Esophagus squamous epithelium (tissue), 5 donors: ENCODE measurements at regions not wholly inside any gene's neighbourhood (a gene's known extent, or its start where the extent isn't known, plus 50 kb on each side); places are given as distances from the start of the nearest gene placed in this dataset.

Source experiments
- DNase-seq: peaks from one replicate; lab custom pipeline; 2025; lab: John Stamatoyannopoulos, UW
- H3K27ac ChIP-seq, 4 donors: fragments of 200-600 bp; sonication (generic); one replicate each; pipeline ENCODE4 v1.5.1; 2016 to 2019; ENCODE audit warnings: mild to moderate bottlenecking in 1 of 4
- H3K27me3 ChIP-seq, 4 donors: fragments of 200-600 bp; sonication (generic); 1 replicate in 3 of 4; 2 replicates in 1 of 4; pipeline versions ENCODE4 v1.5.1 to v1.6.0; 2017 to 2021; ENCODE audit warnings: antibody characterized with exemption in 1 of 4
- H3K36me3 ChIP-seq, 3 donors: fragments of 200-600 bp; sonication (generic); one replicate each; pipeline ENCODE4 v1.5.1; 2016 to 2019
- H3K4me1 ChIP-seq, 3 donors: fragments of 200-600 bp; sonication (generic); one replicate each; pipeline ENCODE4 v1.5.1; 2017 to 2019
- H3K4me3 ChIP-seq, 4 donors: fragments of 200-600 bp; sonication (generic); 1 replicate in 3 of 4; 2 replicates in 1 of 4; pipeline ENCODE4 v1.5.1; 2016 to 2019; ENCODE audit warnings: mild to moderate bottlenecking in 2 of 4, moderate library complexity in 1 of 4
- H3K9me3 ChIP-seq, 3 donors: fragments of 200-600 bp; sonication (generic); one replicate each; pipeline ENCODE4 v1.5.1; 2016 to 2019
- POLR2A ChIP-seq, 4 donors: fragments of 450-650 bp; IDR thresholded peaks; one replicate each; pipeline ENCODE4 v1.6.1; 2017; ENCODE audit warnings: antibody characterized with exemption in 4 of 4, mild to moderate bottlenecking in 4 of 4, moderate library complexity in 3 of 4
- WGBS, 2 donors: methylation state at CpG; one replicate each; pipeline ENCODE4 v1.1.5; 2018; 5-methylcytosine and 5-hydroxymethylcytosine counted together
- intact Hi-C: fragments of 100-400 bp; cut with DNase I; formaldehyde crosslinking; loops from one replicate; pipeline ENCODE4 v1.15.0; 2022
- TF ChIP-seq, protein P1 (sequence below), 6 experiments: fragments of 450-650 bp in 4 of 6; fragments of 200-600 bp in 2 of 6; sonication (generic) in 2 of 6; IDR thresholded peaks; one replicate each; pipeline ENCODE4 v1.5.1; 2016 to 2019; ENCODE audit warnings: antibody characterized with exemption in 6 of 6, mild to moderate bottlenecking in 4 of 6, moderate library complexity in 4 of 6
- donor health status: DM: yes; HTN: yes; CAD: no.

DNA sequence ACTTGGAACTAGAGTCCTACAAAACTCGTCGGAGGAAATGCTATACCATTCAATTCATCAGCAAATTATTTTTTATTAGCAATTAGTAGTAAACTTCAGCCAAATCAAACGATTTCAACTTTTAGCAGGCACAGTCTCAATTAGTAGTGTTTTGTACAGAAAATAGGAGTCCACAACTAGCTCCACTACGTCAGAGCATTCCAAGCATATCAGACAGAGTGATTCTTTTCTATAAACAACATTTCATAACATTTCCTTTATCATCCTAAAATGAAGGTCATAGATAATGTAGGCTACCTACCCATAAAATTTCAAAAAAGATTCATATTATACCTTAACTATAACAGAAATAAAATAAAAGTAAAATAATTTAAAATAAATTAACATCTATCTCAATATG, 169.9 kb downstream of the KIF18A start:
- H3K36me3 ChIP-seq, result no peaks in the 10 kb centered on the region
- TF ChIP-seq, protein P1, sequence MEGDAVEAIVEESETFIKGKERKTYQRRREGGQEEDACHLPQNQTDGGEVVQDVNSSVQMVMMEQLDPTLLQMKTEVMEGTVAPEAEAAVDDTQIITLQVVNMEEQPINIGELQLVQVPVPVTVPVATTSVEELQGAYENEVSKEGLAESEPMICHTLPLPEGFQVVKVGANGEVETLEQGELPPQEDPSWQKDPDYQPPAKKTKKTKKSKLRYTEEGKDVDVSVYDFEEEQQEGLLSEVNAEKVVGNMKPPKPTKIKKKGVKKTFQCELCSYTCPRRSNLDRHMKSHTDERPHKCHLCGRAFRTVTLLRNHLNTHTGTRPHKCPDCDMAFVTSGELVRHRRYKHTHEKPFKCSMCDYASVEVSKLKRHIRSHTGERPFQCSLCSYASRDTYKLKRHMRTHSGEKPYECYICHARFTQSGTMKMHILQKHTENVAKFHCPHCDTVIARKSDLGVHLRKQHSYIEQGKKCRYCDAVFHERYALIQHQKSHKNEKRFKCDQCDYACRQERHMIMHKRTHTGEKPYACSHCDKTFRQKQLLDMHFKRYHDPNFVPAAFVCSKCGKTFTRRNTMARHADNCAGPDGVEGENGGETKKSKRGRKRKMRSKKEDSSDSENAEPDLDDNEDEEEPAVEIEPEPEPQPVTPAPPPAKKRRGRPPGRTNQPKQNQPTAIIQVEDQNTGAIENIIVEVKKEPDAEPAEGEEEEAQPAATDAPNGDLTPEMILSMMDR (IDR thresholded peaks at IDR 0.05), result no peak
- TF ChIP-seq POLR2A (IDR thresholded peaks at IDR 0.05), result no peak
- intact Hi-C loops, result no loop called here
- no peak for DNase-seq
- 83 to 85% methylated on average over 4 of the region's 4 CpGs for WGBS, 2 donors
- H3K27me3 ChIP-seq, result no peaks in the 10 kb centered on the region
- no peaks in the 10 kb centered on the region for H3K4me1 ChIP-seq
- H3K4me3 ChIP-seq, result no peak overlapping the region
- no peak overlapping the region for H3K27ac ChIP-seq
- peaks cover 0 to 9% (median 0%) of the 10 kb centered on the region in 3 donors for H3K9me3 ChIP-seq

DNA sequence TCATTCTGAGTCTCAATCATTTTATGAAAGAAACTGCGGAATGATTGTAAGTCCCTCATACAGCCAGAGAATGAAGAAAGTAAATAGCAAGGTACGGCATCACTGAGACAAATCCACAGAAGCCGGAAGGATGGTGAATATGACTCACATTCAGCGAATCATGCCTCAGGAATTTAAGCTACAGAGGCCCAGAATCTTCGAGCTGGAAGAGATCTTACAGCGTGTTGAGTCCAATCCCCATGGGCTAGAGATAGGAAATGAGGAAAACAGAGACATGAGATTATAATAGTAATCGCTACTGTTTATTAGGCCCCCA, 173.2 kb downstream of the KIF18A start:
- intact Hi-C loops, result no loop called here
- no peaks in the 10 kb centered on the region for H3K27me3 ChIP-seq
- 29 to 42% methylated on average over 7 of the region's 7 CpGs for WGBS, 2 donors

DNA sequence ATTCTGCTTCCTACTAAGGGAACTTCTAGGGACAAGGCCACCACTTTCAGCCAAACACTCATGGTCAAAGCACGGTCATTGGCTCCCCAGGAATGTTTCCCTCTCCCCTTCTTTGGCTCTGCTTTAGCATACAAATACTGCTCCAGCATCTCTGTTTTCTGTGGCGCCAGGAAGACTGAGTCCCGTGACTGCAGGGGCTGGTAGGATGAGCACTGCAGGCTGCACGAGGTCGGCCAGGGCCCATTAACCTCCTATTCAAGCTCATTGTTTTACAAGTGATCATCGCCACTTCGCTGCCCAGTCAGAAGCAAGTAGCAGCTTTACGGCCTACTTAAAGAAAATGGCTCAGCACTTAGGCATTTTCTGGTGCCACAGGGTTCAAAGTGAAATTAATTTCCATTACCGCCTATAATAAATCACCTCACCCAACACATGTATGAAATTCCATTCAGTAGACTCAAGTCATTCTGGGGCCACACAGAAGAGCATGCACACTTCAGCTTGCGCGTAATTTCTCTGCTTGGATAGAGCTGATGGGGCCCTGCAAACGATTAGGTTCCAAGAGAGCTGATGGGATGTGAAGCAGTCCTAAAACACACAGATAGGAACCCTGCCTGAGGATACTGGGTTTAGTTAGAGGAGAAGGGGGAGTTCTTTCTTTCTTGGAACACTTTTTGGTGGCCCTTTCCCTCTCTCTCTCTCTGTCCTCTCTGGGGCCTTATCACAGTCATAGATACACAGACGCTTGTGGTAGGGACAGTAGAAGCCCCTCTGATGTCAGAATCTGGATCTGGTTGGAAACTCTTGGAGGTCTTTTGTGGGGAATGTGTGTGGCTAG, 173.7 kb downstream of the KIF18A start:
- WGBS, 2 donors, result 72% methylated on average over 6 to 13 of the region's 13 CpGs
- no peaks in the 10 kb centered on the region for H3K27me3 ChIP-seq
- DNase-seq, result no peak
- intact Hi-C loops, result no loop called here
- H3K4me1 ChIP-seq, result no peaks in the 10 kb centered on the region
- no peak for TF ChIP-seq POLR2A (IDR thresholded peaks at IDR 0.05)
- TF ChIP-seq, protein P1 (IDR thresholded peaks at IDR 0.05), result no peak
- H3K9me3 ChIP-seq, result peaks cover 0 to 4% (median 0%) of the 10 kb centered on the region in 3 donors
- no peak overlapping the region for H3K4me3 ChIP-seq
- H3K36me3 ChIP-seq, result no peaks in the 10 kb centered on the region
- no peak overlapping the region for H3K27ac ChIP-seq

More for the DNA sequence above, 173.2 kb downstream of the KIF18A start:
- no peaks in the 10 kb centered on the region for H3K36me3 ChIP-seq
- H3K4me1 ChIP-seq, result no peaks in the 10 kb centered on the region
- DNase-seq, result no peak
- H3K4me3 ChIP-seq, result no peak overlapping the region
- TF ChIP-seq POLR2A (IDR thresholded peaks at IDR 0.05), result no peak
- TF ChIP-seq, protein P1 (IDR thresholded peaks at IDR 0.05), result no peak
- H3K27ac ChIP-seq, result no peak overlapping the region
- peaks cover 0 to 9% (median 0%) of the 10 kb centered on the region in 3 donors for H3K9me3 ChIP-seq

DNA sequence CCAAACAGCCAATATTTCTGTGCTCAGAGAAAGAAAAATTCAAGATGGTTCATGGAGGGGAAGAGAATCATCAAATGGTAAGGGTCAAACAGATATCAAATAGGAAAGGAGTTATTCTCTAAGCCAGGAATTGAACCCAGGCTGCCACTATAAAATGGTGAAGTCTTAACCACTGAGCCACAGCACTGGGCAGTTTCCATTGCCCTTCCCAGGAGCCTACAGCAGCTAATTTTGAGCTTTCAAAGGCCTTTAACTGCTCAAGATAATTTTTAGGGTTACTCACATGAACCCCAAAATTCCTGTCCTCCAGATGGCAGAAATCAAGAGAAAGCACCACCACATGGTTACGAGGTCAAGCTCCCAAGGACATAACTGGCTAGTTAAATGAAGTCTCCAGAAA, 176.2 kb downstream of the KIF18A start:
- TF ChIP-seq POLR2A (IDR thresholded peaks at IDR 0.05), result no peak
- TF ChIP-seq, protein P1 (IDR thresholded peaks at IDR 0.05), result no peak

DNA sequence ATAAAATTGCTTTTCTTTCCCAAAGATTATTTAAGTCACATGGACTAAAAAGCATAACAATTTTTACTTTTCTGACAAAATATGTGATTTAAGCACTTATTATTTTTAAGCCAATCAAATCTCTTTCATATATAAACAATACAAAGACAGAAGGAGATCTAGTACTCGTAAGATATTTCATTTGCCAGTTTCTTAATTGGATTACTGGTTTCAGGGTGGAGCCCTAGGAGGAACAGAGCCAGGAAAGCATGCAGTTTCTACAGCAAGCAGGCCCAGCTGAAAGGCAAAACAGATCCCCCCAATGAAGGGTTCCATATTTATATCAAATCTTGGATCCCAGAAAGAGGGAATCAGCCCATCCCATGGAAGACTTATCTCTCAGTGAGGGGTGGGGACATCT, 177.0 kb downstream of the KIF18A start:
- Histone ChIP-seq H3K27me3 (no peaks in the 10 kb centered on the region), H3K36me3 (no peaks in the 10 kb centered on the region), H3K9me3 (no peaks in the 10 kb centered on the region), H3K4me1 (no peaks in the 10 kb centered on the region), H3K27ac (no peak overlapping the region), H3K4me3 (no peak overlapping the region)
- DNase-seq, result no peak
- 33 to 44% methylated on average over 1 of the region's 1 CpG for WGBS, 2 donors
- TF ChIP-seq, protein P1 (IDR thresholded peaks at IDR 0.05), result no peak
- no peak for TF ChIP-seq POLR2A (IDR thresholded peaks at IDR 0.05)
- intact Hi-C loops, result no loop called here

More for the DNA sequence above, 176.2 kb downstream of the KIF18A start:
- no peak for DNase-seq
- intact Hi-C loops, result no loop called here
- Histone ChIP-seq H3K36me3 (no peaks in the 10 kb centered on the region), H3K9me3 (no peaks in the 10 kb centered on the region), H3K27me3 (no peaks in the 10 kb centered on the region), H3K4me3 (no peak overlapping the region), H3K4me1 (no peaks in the 10 kb centered on the region), H3K27ac (no peak overlapping the region)
- WGBS, 2 donors, result 86 to 93% methylated on average over 1 of the region's 1 CpG
